Neural progenitor cell (in vitro differentiated cells): ENCODE measurements at regions not wholly inside any gene's neighbourhood (a gene's known extent, or its start where the extent isn't known, plus 50 kb on each side); places are given as distances from the start of the nearest gene placed in this dataset.

Experiments used
- EZH2phosphoT487 ChIP-seq: fragments of 200-600 bp; sonication (generic); IDR thresholded peaks from 2 replicates; pipeline ENCODE4 v1.6.1; 2017; ENCODE audit warnings: antibody characterized with exemption
- TF ChIP-seq, protein P1 (sequence below): fragments of 200-600 bp; sonication (generic); IDR thresholded peaks from 2 replicates; pipeline ENCODE4 v1.5.1; 2017; ENCODE audit warnings: antibody characterized with exemption, mild to moderate bottlenecking

DNA sequence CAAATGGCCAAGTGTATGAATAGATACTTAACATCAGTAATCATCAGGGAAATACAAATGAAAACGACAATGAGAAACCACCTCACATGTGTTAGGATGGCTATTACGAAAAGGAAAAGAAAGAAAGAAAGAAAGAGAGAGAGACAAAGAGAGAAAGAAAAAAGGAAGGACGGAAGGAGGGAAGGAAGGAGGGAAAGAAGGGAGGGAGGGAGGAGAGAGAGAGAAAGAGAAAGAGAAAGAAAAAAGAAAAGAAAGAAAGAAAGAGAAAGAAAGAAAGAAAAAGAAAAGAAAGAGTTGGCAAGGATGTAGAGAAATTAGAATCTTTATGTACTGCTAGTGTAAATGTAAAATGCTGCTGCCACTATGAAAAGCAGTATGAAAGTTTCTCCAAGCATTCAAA lies 90.7 kb upstream of the DPT start:
- TF ChIP-seq, protein P1, sequence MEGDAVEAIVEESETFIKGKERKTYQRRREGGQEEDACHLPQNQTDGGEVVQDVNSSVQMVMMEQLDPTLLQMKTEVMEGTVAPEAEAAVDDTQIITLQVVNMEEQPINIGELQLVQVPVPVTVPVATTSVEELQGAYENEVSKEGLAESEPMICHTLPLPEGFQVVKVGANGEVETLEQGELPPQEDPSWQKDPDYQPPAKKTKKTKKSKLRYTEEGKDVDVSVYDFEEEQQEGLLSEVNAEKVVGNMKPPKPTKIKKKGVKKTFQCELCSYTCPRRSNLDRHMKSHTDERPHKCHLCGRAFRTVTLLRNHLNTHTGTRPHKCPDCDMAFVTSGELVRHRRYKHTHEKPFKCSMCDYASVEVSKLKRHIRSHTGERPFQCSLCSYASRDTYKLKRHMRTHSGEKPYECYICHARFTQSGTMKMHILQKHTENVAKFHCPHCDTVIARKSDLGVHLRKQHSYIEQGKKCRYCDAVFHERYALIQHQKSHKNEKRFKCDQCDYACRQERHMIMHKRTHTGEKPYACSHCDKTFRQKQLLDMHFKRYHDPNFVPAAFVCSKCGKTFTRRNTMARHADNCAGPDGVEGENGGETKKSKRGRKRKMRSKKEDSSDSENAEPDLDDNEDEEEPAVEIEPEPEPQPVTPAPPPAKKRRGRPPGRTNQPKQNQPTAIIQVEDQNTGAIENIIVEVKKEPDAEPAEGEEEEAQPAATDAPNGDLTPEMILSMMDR = no peak
- no peak for TF ChIP-seq EZH2phosphoT487
